Panc1 (cell line): ENCODE measurements at regions not wholly inside any gene's neighbourhood (a gene's known extent, or its start where the extent isn't known, plus 50 kb on each side); places are given as distances from the start of the nearest gene placed in this dataset.
"Not testable (repeated sequence)": the region's sequence is repeated elsewhere in the genome, so short reads cannot be mapped to it uniquely, and the experiment has no call there.

Experiments used
- ATAC-seq: fragments of 200-7000 bp; cut with Tn5 transposase; 2 replicates; pipeline ENCODE4 v1.9.1; 2020; ENCODE audit warnings: mild to moderate bottlenecking, moderate library complexity
- BruUV-seq: library from RNA; stranded (reverse); fragments of 400-500 nt; replicated peaks from 2 replicates; lab custom pipeline; 2021; lab: Mats Ljungman, UMichigan
- CTCF ChIA-PET: fragments of 300-600 bp; sonication (Branson Sonifier 250); formaldehyde crosslinking; loops from one replicate; lab custom pipeline; 2022; ENCODE audit warnings: antibody characterized with exemption; lab: Charles Lee
- POLR2A ChIA-PET: fragments of 300-600 bp; sonication (Branson Sonifier 250); formaldehyde crosslinking; loops from one replicate; lab custom pipeline; 2022; ENCODE audit warnings: antibody characterized with exemption; lab: Charles Lee
- DNase-seq: peaks from one replicate; pipeline ENCODE4 v3.0.0-alpha.2; 2010; ENCODE audit warnings: low read depth, low spot score
- H3K27ac ChIP-seq: 2 replicates; pipeline ENCODE4 v1.5.1; 2011; ENCODE audit warnings: mild to moderate bottlenecking, low read length, inconsistent platforms
- H3K27me3 ChIP-seq: fragments of 200-500 bp; sonication (Bioruptor generic); 2 replicates; pipeline ENCODE4 v1.6.0; 2014; ENCODE audit warnings: low read length, inconsistent platforms; ENCODE audit not compliant: control insufficient read depth, insufficient read depth
- H3K36me3 ChIP-seq: fragments of 200-500 bp; sonication (Bioruptor generic); 2 replicates; pipeline ENCODE4 v1.5.1; 2014; ENCODE audit warnings: inconsistent platforms, mild to moderate bottlenecking, low read length, moderate library complexity; ENCODE audit not compliant: control insufficient read depth, insufficient read depth
- H3K4me1 ChIP-seq: 2 replicates; pipeline ENCODE4 v1.5.1; 2011; ENCODE audit warnings: inconsistent platforms, mild to moderate bottlenecking, low read length, moderate library complexity; ENCODE audit not compliant: control insufficient read depth, insufficient read depth
- H3K4me3 ChIP-seq, 2 experiments: 2 replicates each; pipeline ENCODE4 v1.5.1; 2011 to 2012; ENCODE audit warnings: low read depth in 2 of 2, low read length in 2 of 2, mild to moderate bottlenecking in 2 of 2, inconsistent platforms in 1 of 2, moderate library complexity in 1 of 2
- H3K9me3 ChIP-seq: fragments of 200-500 bp; sonication (Bioruptor generic); 2 replicates; pipeline ENCODE4 v1.5.1; 2014; ENCODE audit warnings: low read depth, mild to moderate bottlenecking, inconsistent platforms, low read length, moderate library complexity; ENCODE audit not compliant: control insufficient read depth, insufficient read depth
- CTCF ChIP-seq: fragments of 450-650 bp; IDR thresholded peaks from 2 replicates; pipeline ENCODE4 v1.5.1; 2017; ENCODE audit warnings: mild to moderate bottlenecking
- POLR2AphosphoS5 ChIP-seq: IDR thresholded peaks from 2 replicates; pipeline ENCODE4 v1.6.1; 2012; ENCODE audit warnings: mild to moderate bottlenecking, low read depth, low read length, moderate library complexity
- SIN3A ChIP-seq: IDR thresholded peaks from 2 replicates; pipeline ENCODE4 v1.6.1; 2012; ENCODE audit warnings: low read depth, mild to moderate bottlenecking, low read length, moderate library complexity, borderline replicate concordance; ENCODE audit not compliant: insufficient read depth
- TCF7L2 ChIP-seq: IDR thresholded peaks from 2 replicates; pipeline ENCODE4 v1.6.1; 2011; ENCODE audit warnings: mild to moderate bottlenecking, low read depth, low read length, inconsistent platforms
- in situ Hi-C: cut with HindIII; loops from 2 replicates; pipeline ENCODE4 v1.10.0; 2016; ENCODE audit warnings: low sequenced_read_pairs, low pct_unique_long_range_greater_than_20kb
- intact Hi-C: fragments of 100-400 bp; cut with micrococcal nuclease; formaldehyde crosslinking; loops from one replicate; pipeline ENCODE4 v1.10.0; 2022; ENCODE audit not compliant: unreplicated experiment
- TF ChIP-seq, protein P1 (sequence below), 2 experiments: IDR thresholded peaks; 2 replicates each; pipeline ENCODE4 v1.6.1; 2011 to 2012; ENCODE audit warnings: low read depth in 2 of 2, control low read depth in 1 of 2, low read length in 1 of 2, mild to moderate bottlenecking in 1 of 2, moderate library complexity in 1 of 2; ENCODE audit not compliant: insufficient read depth in 1 of 2

DNA sequence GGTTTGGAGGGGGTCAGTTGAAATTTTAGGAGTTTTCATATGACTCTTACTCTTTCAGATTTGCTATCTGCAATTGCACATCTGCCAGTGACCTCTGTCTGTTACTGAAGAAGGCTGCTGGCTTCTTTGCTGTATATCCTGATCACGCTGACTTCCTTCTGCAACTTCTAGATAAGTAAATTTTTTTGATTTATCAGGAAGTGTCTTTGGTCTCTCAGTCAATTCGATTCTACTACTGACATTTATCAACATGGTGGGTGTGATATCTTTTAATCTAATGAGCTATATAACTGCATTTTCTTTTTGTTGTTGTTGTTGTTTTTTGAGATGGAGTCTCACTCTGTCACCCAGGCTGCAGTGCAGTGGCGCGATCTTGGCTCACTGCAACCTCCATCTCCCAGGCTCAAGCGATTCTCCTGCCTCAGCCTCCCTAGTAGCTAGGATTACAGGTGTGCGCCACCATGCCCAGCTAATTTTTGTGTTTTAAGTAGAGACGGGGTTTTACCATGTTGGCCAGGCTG, 55.7 kb upstream of the HBS1L start:
- H3K4me1 ChIP-seq, POLR2A ChIA-PET, H3K27me3 ChIP-seq, H3K27ac ChIP-seq, BruUV-seq, ATAC-seq, DNase-seq, intact Hi-C loops, H3K36me3 ChIP-seq, CTCF ChIA-PET, H3K9me3 ChIP-seq, H3K4me3 ChIP-seq, in situ Hi-C loops: not testable (repeated sequence)

DNA sequence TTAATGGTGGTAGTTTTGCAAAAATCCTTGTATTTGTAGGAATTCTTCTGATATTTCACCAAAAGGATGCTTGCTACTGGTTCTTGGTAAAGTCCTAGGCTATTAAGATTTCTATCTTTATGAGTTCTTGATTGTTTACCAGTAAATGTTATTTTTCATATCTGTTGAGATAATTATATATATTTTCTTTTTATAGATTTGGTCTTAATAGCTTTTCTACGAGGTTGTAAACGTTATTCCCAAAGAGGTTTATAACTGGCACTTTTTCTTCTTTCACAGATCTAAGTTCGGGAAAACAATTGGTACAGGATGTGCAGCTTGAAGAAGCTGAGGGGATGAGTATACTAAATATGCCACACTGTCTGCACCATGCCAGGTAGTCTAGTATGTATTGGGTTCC, 55.1 kb upstream of the HBS1L start:
- Histone ChIP-seq H3K27me3 (peaks cover 6% of the 10 kb centered on the region; the same call in 1 of the 2 replicates), H3K27ac (no peak overlapping the region), H3K9me3 (no peaks in the 10 kb centered on the region), H3K4me3 (no peak overlapping the region), H3K4me1 (no peaks in the 10 kb centered on the region), H3K36me3 (no peaks in the 10 kb centered on the region)
- DNase-seq = no peak
- no TSS peak for BruUV-seq
- CTCF ChIA-PET = no interaction called here
- no peak for ATAC-seq
- POLR2A ChIA-PET = no interaction called here
- intact Hi-C loops (no loop called here), in situ Hi-C loops (no loop called here)
- TF ChIP-seq, protein P1, sequence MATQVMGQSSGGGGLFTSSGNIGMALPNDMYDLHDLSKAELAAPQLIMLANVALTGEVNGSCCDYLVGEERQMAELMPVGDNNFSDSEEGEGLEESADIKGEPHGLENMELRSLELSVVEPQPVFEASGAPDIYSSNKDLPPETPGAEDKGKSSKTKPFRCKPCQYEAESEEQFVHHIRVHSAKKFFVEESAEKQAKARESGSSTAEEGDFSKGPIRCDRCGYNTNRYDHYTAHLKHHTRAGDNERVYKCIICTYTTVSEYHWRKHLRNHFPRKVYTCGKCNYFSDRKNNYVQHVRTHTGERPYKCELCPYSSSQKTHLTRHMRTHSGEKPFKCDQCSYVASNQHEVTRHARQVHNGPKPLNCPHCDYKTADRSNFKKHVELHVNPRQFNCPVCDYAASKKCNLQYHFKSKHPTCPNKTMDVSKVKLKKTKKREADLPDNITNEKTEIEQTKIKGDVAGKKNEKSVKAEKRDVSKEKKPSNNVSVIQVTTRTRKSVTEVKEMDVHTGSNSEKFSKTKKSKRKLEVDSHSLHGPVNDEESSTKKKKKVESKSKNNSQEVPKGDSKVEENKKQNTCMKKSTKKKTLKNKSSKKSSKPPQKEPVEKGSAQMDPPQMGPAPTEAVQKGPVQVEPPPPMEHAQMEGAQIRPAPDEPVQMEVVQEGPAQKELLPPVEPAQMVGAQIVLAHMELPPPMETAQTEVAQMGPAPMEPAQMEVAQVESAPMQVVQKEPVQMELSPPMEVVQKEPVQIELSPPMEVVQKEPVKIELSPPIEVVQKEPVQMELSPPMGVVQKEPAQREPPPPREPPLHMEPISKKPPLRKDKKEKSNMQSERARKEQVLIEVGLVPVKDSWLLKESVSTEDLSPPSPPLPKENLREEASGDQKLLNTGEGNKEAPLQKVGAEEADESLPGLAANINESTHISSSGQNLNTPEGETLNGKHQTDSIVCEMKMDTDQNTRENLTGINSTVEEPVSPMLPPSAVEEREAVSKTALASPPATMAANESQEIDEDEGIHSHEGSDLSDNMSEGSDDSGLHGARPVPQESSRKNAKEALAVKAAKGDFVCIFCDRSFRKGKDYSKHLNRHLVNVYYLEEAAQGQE (IDR thresholded peaks at IDR 0.05; ENCODE audit: insufficient read depth in 1 of 2, low read depth in 2 of 2, low read length in 1 of 2) = no peak
- TF ChIP-seq POLR2AphosphoS5 (no peak), SIN3A (no peak), TCF7L2 (no peak), CTCF (no peak)

GRCh38 chr6:135108692-135109091, 54.1 kb upstream of the HBS1L start:
- in situ Hi-C loops = no loop called here
- Histone ChIP-seq H3K9me3 (no peaks in the 10 kb centered on the region), H3K27ac (no peak overlapping the region), H3K36me3 (no peaks in the 10 kb centered on the region), H3K27me3 (peaks cover 6% of the 10 kb centered on the region; the same call in 1 of the 2 replicates), H3K4me3 (no peak overlapping the region), H3K4me1 (no peaks in the 10 kb centered on the region)
- DNase-seq = no peak
- POLR2A ChIA-PET = no interaction called here
- TF ChIP-seq CTCF (no peak), POLR2AphosphoS5 (no peak), TCF7L2 (no peak), SIN3A (no peak)
- TF ChIP-seq, protein P1 (IDR thresholded peaks at IDR 0.05; ENCODE audit: insufficient read depth in 1 of 2, low read depth in 2 of 2, low read length in 1 of 2) = no peak
- intact Hi-C loops = no loop called here
- CTCF ChIA-PET = no interaction called here
- no peak for ATAC-seq
- no TSS peak for BruUV-seq
